A673 (cell line): ENCODE measurements at regions not wholly inside any gene's neighbourhood (a gene's known extent, or its start where the extent isn't known, plus 50 kb on each side); places are given as distances from the start of the nearest gene placed in this dataset.

Experiments
- BruUV-seq: library from RNA; stranded (reverse); fragments of 400-500 nt; replicated peaks from 2 replicates; lab custom pipeline; 2021; lab: Mats Ljungman, UMichigan
- CTCF ChIA-PET: fragments of 300-600 bp; sonication (Branson Sonifier 250); formaldehyde crosslinking; loops from one replicate; lab custom pipeline; 2022; ENCODE audit warnings: antibody characterized with exemption; lab: Charles Lee
- POLR2A ChIA-PET: fragments of 300-600 bp; sonication (Branson Sonifier 250); formaldehyde crosslinking; loops from one replicate; lab custom pipeline; 2022; ENCODE audit warnings: antibody characterized with exemption; ENCODE audit not compliant: low non-redundant PET; lab: Charles Lee
- DNase-seq: peaks from one replicate; pipeline ENCODE4 v3.0.0-alpha.2; 2015; ENCODE audit warnings: low spot score
- H3K27ac ChIP-seq: fragments of 200-600 bp; sonication (generic); 2 replicates; pipeline ENCODE4 v1.5.1; 2016; ENCODE audit warnings: mixed run types, low read depth, mild to moderate bottlenecking, mixed read lengths, antibody characterized with exemption, low read length; ENCODE audit not compliant: poor library complexity, severe bottlenecking
- H3K27me3 ChIP-seq: fragments of 200-600 bp; sonication (generic); replicated peaks from 2 replicates; pipeline ENCODE4 v1.6.1; 2017; ENCODE audit warnings: mixed run types, low read depth, mild to moderate bottlenecking, mixed read lengths, antibody characterized with exemption, low read length; ENCODE audit not compliant: insufficient read depth, poor library complexity
- H3K36me3 ChIP-seq: fragments of 200-600 bp; sonication (generic); 2 replicates; pipeline ENCODE4 v1.6.1; 2016; ENCODE audit warnings: mixed run types, mild to moderate bottlenecking, mixed read lengths, antibody characterized with exemption, low read length; ENCODE audit not compliant: insufficient read depth, poor library complexity, severe bottlenecking
- H3K4me1 ChIP-seq: fragments of 200-600 bp; sonication (generic); 2 replicates; pipeline ENCODE4 v1.6.1; 2017; ENCODE audit warnings: mixed run types, mild to moderate bottlenecking, mixed read lengths, antibody characterized with exemption, low read length; ENCODE audit not compliant: insufficient read depth, poor library complexity, severe bottlenecking
- H3K4me3 ChIP-seq: fragments of 200-600 bp; sonication (generic); 2 replicates; pipeline ENCODE4 v1.5.1; 2016; ENCODE audit warnings: low read depth, mixed run types, mild to moderate bottlenecking, mixed read lengths, low read length; ENCODE audit not compliant: poor library complexity, severe bottlenecking
- H3K9me3 ChIP-seq: fragments of 200-600 bp; sonication (generic); 2 replicates; pipeline ENCODE4 v1.6.1; 2016; ENCODE audit warnings: mixed run types, low read depth, mild to moderate bottlenecking, mixed read lengths, antibody characterized with exemption, low read length; ENCODE audit not compliant: poor library complexity, severe bottlenecking
- CTCF ChIP-seq: fragments of 300-800, 200-600 bp; sonication (generic); conservative IDR thresholded peaks from 2 replicates; pipeline ENCODE4 v1.5.1; 2017; ENCODE audit warnings: low read depth, mild to moderate bottlenecking, antibody characterized with exemption, low read length, moderate library complexity, mixed read lengths
- EZH2 ChIP-seq: fragments of 200-600 bp; sonication (generic); IDR thresholded peaks from 2 replicates; pipeline ENCODE4 v1.6.1; 2017; ENCODE audit warnings: borderline replicate concordance, low read depth, mild to moderate bottlenecking, mixed read lengths, antibody characterized with exemption, low read length; ENCODE audit not compliant: poor library complexity, severe bottlenecking
- intact Hi-C: fragments of 100-400 bp; cut with micrococcal nuclease; formaldehyde crosslinking; loops from one replicate; pipeline ENCODE4 v1.10.0; 2022; ENCODE audit not compliant: unreplicated experiment

GRCh38 chr9:108167136-108167900, 677.7 kb upstream of the KLF4 start:
- POLR2A ChIA-PET: no interaction called here
- no TSS peak for BruUV-seq
- H3K4me3 ChIP-seq: no peak overlapping the region
- no peak for DNase-seq
- TF ChIP-seq CTCF (no peak), EZH2 (no peak)
- no peak overlapping the region for H3K27ac ChIP-seq
- no peaks in the 10 kb centered on the region for H3K27me3 ChIP-seq
- no peaks in the 10 kb centered on the region for H3K36me3 ChIP-seq
- intact Hi-C loops: no loop called here
- peaks cover 3% of the 10 kb centered on the region for H3K9me3 ChIP-seq
- no peaks in the 10 kb centered on the region for H3K4me1 ChIP-seq
- CTCF ChIA-PET: no interaction called here

- H3K27ac ChIP-seq: no peak overlapping the region
- no peak for DNase-seq
- H3K9me3 ChIP-seq: peaks cover 3% of the 10 kb centered on the region
- H3K4me1 ChIP-seq: no peaks in the 10 kb centered on the region
- no peak for TF ChIP-seq EZH2
- TF ChIP-seq CTCF: no peak
- no peaks in the 10 kb centered on the region for H3K36me3 ChIP-seq
- intact Hi-C loops: no loop called here
- no peaks in the 10 kb centered on the region for H3K27me3 ChIP-seq
- H3K4me3 ChIP-seq: no peak overlapping the region
- CTCF ChIA-PET: no interaction called here
- POLR2A ChIA-PET: no interaction called here
- no TSS peak for BruUV-seq
Observed at GRCh38 chr9:108166519-108166918, 677.0 kb upstream of the KLF4 start.

GRCh38 chr9:108163321-108164005, 673.9 kb upstream of the KLF4 start:
- no peak for DNase-seq
- no TSS peak for BruUV-seq
- H3K4me1 ChIP-seq: no peaks in the 10 kb centered on the region
- intact Hi-C loops: no loop called here
- no peak overlapping the region for H3K27ac ChIP-seq
- ChIA-PET POLR2A (no interaction called here), CTCF (no interaction called here)
- no peaks in the 10 kb centered on the region for H3K27me3 ChIP-seq
- no peak overlapping the region for H3K4me3 ChIP-seq
- TF ChIP-seq CTCF (no peak), EZH2 (no peak)
- peaks cover 3% of the 10 kb centered on the region for H3K9me3 ChIP-seq
- H3K36me3 ChIP-seq: no peaks in the 10 kb centered on the region
